ENCODE measurements at regions not wholly inside any gene's neighbourhood (a gene's known extent, or its start where the extent isn't known, plus 50 kb on each side); places are given as distances from the start of the nearest gene placed in this dataset.

- DNase-seq (ENCODE audit: low read depth in 1 of 2, low spot score in 2 of 2) (no peak), FAIRE-seq (no peak)
- Histone ChIP-seq H3K4me3 (ENCODE audit: extremely low read depth in 1 of 4, insufficient read depth in 2 of 4, low read depth in 3 of 4, low read length in 4 of 4) (no peak overlapping the region), H3K4ac (replicated peaks; ENCODE audit: insufficient read length, low read depth, low read length) (no peak overlapping the region), H3K79me2 (ENCODE audit: control insufficient read depth in 1 of 2, insufficient read depth in 2 of 2, low read length in 2 of 2) (no peaks in the 10 kb centered on the region), H4K8ac (ENCODE audit: extremely low read depth, insufficient read depth, low read length) (no peak overlapping the region), H2BK15ac (ENCODE audit: low read length) (no peak overlapping the region), H3K14ac (ENCODE audit: insufficient read length) (no peak overlapping the region), H2BK20ac (ENCODE audit: low read length) (no peak overlapping the region), H4K20me1 (replicated peaks in 1 of 2; ENCODE audit: control insufficient read depth in 1 of 2, insufficient read depth in 2 of 2, low read length in 2 of 2) (no peaks in the 10 kb centered on the region), H3K27ac (ENCODE audit: low read depth, low read length) (no peak overlapping the region), H4K5ac (ENCODE audit: insufficient read length, low read depth, low read length) (no peak overlapping the region), H2BK120ac (replicated peaks; ENCODE audit: low read depth, low read length) (no peak overlapping the region), H2BK5ac (ENCODE audit: low read depth, low read length) (no peak overlapping the region), H3K9me3 (ENCODE audit: insufficient read depth in 2 of 2, low read depth in 1 of 2, low read length in 1 of 2) (no peaks in the 10 kb centered on the region), H4K91ac (replicated peaks; ENCODE audit: insufficient read length, low read length) (no peak overlapping the region), H3K27me3 (replicated peaks in 1 of 4; ENCODE audit: control insufficient read depth in 3 of 4, extremely low read depth in 1 of 4, insufficient read depth in 3 of 4, low read length in 3 of 4) (no peaks in the 10 kb centered on the region), H3K79me1 (ENCODE audit: low read depth, low read length) (no peaks in the 10 kb centered on the region), H3K23ac (ENCODE audit: insufficient read length) (no peak overlapping the region), H3K18ac (ENCODE audit: extremely low read depth, low read length) (no peak overlapping the region), H2AFZ (ENCODE audit: low read length) (no peak overlapping the region), H3K9ac (replicated peaks in 1 of 4; ENCODE audit: extremely low read depth in 1 of 4, low read depth in 3 of 4, low read length in 3 of 4) (no peak overlapping the region), H2BK12ac (ENCODE audit: low read depth, low read length) (no peak overlapping the region), H3K36me3 (ENCODE audit: control insufficient read depth in 2 of 4, insufficient read depth in 4 of 4, low read length in 3 of 4) (no peaks in the 10 kb centered on the region), H2AK5ac (ENCODE audit: low read depth, low read length) (no peak overlapping the region), H3K56ac (replicated peaks; ENCODE audit: insufficient read length, low read depth, low read length) (no peak overlapping the region), H3K4me1 (replicated peaks in 1 of 4; ENCODE audit: control insufficient read depth in 3 of 4, insufficient read depth in 4 of 4, low read length in 3 of 4) (no peaks in the 10 kb centered on the region), H3K4me2 (ENCODE audit: insufficient read depth in 1 of 2, low read depth in 2 of 2, low read length in 2 of 2) (no peak overlapping the region), H3K23me2 (ENCODE audit: low read depth, low read length) (no peaks in the 10 kb centered on the region)
- no peak for TF ChIP-seq EZH2 (IDR thresholded peaks at IDR 0.05; ENCODE audit: low read depth, low read length, severe bottlenecking)
- no peak for TF ChIP-seq CHD1 (IDR thresholded peaks at IDR 0.05; ENCODE audit: low read depth, low read length)
- TF ChIP-seq HDAC2 (IDR thresholded peaks at IDR 0.05; ENCODE audit: borderline replicate concordance in 1 of 2, low read depth in 2 of 2, low read length in 2 of 2): no peak
- no peak for TF ChIP-seq CEBPB (IDR thresholded peaks at IDR 0.05; ENCODE audit: low read depth, low read length)
- no peak for TF ChIP-seq NRF1 (IDR thresholded peaks at IDR 0.05; ENCODE audit: low read depth, low read length)
- no peak for TF ChIP-seq RXRA (IDR thresholded peaks at IDR 0.05; ENCODE audit: insufficient read depth, low read depth, low read length)
- no peak for TF ChIP-seq SIX5 (IDR thresholded peaks at IDR 0.05; ENCODE audit: low read depth, low read length)
- TF ChIP-seq KDM4A (IDR thresholded peaks at IDR 0.05; ENCODE audit: low read depth, low read length, severe bottlenecking): no peak
- POLR2A ChIA-PET (ENCODE audit: partially characterized antibody): no interaction called here
- CTCF ChIA-PET (ENCODE audit: partially characterized antibody): no interaction called here
- WGBS, 2 experiments (ENCODE audit: extremely low coverage in 1 of 2, insufficient coverage in 1 of 2, insufficient read length in 1 of 2, insufficient replicate concordance in 2 of 2, low coverage in 1 of 2, low lambda C conversion rate in 2 of 2, missing lambda C conversion rate in 1 of 2): 95% methylated on average over 1 of the region's 1 CpG; no CpG with 5 or more reads in 1 of the 2 experiments
Measured at GRCh38 chr10:56123247-56123646, 237.8 kb downstream of the ZWINT start.

All from H1 (cell line).